Inflammatory macrophage treated with lipopolysaccharide for 4 hours (primary cell): ENCODE measurements at regions not wholly inside any gene's neighbourhood (a gene's known extent, or its start where the extent isn't known, plus 50 kb on each side); places are given as distances from the start of the nearest gene placed in this dataset.

Experiments used
- DNase-seq: peaks from one replicate; pipeline ENCODE4 v3.0.0-alpha.2; 2020

GRCh38 chr12:67798768-67799167 lies 150.2 kb downstream of the DYRK2 start:
- DNase-seq, result no peak

DNA sequence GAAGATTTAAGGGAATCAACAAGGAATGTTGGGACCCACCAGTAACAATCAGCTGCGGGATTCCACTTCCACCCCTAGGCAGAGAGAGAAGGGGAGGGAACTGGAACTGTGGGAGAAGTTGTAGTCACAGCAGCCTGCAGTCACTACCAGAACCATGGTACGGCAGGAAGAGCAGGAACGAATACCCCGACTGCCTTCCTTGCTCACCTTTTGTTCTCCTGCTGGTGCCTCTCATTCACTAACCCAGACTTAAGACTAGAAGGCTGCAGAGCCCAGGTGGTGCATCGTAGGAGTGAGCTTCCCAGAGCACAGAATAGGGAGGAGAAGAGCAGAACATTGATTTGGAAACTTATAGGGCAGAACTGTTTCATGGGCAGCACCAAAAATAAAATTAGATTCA lies 154.2 kb downstream of the DYRK2 start:
- no peak for DNase-seq

- no peak for DNase-seq
These were observed 154.9 kb downstream of the DYRK2 start for GRCh38 chr12:67803278-67803993.

GRCh38 chr12:67804168-67804567 lies 155.6 kb downstream of the DYRK2 start:
- DNase-seq, result peak; percentile 15

GRCh38 chr12:67807814-67808213 lies 159.3 kb downstream of the DYRK2 start:
- no peak for DNase-seq

DNA sequence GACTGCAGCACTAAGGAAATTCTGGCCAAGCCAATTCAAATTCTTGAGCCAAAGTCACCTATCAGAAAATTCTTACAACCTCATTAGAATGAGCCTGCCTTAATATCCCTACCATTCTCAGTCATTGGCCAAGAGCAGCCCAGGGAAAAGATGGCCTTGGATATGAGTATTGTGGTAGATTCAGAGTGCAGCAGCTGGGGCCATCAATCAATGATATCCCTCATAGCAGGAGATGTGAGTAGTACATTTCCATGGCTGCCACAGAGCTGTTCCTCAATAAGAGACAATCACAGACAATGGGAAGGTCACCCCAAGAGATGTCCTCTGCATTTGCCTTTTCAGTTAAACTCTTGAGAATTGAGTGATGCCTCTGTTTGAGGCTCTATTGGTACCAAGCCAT lies 161.6 kb downstream of the DYRK2 start:
- DNase-seq, result no peak

DNA sequence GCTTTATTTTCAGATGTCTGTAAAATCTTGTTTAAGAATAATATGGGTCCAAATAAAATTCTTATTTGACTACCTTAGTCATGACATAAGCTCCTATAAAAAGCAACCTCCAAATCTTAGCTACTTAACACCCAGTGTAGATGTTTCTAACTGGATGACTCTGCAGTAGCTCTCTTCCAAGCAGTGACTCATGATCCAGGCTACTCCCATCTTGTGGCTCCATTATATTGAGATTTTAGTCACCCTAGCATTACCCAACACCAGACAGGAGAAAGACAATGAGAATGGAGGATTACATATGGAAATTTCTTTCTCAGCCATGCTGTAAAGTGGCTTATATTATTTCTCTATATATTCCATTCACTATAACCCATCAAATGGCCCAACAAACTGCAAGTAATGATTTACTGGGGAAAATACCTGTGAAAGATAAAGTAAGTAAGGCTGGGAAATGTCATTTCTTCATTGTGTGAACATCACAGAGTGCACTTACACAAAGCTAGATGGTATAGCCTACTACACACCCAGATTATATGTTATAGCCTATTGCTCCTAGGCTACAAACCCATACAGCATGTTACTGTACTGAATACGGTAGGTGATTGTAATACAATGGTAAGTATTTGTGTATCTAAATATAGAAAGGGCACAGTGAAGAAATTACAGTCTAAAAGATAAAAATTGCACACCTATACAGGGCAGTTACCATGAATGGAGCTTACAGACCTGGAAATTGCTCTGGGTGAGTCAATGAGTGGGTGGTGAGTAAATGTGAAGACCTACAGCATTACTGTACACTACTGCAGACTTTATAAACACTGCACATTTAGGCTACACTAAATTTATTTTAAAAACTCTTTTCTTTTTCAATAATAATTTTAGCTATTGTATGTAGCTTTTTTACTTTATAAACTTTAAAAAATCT lies 163.2 kb downstream of the DYRK2 start:
- no peak for DNase-seq

DNA sequence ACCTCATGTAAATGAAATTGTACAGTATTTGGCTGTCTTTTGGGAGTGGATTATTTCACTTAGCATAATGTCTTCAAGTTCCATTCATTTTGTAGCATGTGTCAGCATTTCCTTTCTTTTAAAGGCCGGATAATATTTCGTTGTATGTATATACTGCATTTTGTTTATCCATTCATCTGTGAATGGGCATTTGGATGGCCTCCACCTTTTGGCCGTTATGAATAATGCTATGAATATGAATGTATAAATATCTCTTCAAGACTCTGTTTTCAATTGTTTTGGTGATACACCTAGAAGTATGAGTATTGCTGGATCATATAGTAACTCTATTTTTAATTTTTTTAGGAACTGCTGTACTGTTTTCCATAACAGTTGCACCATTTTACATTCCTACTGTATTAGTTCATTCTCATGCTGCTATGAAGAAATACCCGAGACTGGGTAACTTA lies 164.9 kb downstream of the DYRK2 start:
- no peak for DNase-seq

GRCh38 chr12:67816269-67816668 lies 167.7 kb downstream of the DYRK2 start:
- no peak for DNase-seq

DNA sequence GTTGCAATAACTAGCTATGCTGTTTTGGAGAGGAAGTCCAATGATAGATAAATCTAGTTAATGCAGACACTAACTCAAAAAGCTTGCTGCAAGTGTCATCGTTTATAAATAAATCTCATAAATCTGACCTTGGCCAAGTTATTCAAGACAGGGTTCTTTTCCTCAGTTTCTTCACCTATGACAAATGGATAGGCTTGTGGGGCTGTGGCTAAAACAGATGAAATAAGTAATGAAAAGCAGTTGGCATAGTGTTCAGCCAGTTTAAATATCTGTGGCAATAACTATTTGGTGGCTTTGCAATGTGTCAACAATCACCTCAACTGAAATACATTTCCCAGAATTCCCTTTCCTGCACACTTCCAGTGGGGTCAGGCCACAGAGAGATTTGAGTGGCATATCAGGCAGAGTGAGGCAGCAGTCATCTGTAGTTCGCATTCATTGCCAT lies 169.9 kb downstream of the DYRK2 start:
- DNase-seq, result no peak

- no peak for DNase-seq
These were observed 169.3 kb upstream of the IFNG-AS1 start for GRCh38 chr12:67819902-67820301.

GRCh38 chr12:67820694-67821093 lies 168.6 kb upstream of the IFNG-AS1 start:
- DNase-seq, result no peak

DNA sequence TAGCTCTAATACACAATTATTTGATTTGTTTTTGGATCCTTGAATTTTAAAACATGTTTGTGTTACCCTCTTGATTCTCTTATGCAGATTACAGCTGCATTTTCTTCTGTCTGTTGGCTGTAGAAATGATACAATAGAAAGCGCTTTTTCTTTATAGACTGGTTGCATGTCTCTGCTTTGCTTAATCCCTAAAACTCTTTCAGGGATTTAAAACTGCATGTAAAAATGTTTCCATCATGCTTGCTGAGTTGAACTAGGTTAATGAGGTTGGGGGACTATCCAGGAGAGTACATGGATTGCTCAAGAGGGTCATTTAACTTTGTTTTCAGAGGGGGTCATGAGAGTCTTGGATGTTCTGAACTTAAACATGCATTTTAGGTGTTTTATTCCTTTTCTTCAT lies 166.4 kb upstream of the IFNG-AS1 start:
- DNase-seq, result no peak

DNA sequence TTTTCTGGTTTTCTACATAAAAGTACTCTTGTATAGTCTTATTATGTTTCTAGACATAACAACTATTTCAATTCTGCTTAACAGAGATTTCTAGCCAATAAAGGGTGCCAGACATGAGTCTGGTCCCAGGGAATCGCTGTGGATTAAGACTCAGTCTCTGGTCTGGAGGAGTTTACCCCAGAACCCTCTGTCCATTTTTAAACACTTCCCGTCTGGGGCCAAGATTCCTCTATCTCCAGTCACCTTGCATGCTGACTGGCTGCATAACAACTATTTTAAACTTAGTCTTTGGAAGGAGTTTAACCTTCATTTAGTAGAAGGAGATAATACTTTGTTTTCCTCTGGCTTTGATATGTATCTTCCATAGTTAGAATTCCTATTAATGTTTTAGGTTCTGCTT lies 163.1 kb upstream of the IFNG-AS1 start:
- no peak for DNase-seq

- DNase-seq, result no peak
These were observed 162.1 kb upstream of the IFNG-AS1 start for GRCh38 chr12:67826946-67827720.

- DNase-seq, result peak; percentile 62
These were observed 161.3 kb upstream of the IFNG-AS1 start for GRCh38 chr12:67827820-67828383.

DNA sequence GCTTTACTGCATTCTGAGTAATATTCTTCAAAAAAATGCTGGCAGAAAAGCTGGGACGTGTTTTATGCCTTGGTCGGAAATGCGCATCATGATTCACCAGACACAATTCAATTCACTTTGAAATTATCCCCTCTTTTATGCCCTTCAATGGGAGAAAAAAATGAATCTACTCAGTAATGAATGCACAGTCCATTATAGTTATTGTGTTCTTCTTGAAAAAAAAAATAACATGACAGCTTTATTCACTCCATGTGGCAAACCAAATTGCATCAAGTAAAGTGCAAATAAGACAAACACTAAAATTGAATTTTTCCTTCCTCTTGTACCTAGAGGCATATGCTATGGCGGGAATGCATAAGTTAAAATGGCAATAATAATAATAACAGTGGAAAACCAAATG lies 159.4 kb upstream of the IFNG-AS1 start:
- no peak for DNase-seq

DNA sequence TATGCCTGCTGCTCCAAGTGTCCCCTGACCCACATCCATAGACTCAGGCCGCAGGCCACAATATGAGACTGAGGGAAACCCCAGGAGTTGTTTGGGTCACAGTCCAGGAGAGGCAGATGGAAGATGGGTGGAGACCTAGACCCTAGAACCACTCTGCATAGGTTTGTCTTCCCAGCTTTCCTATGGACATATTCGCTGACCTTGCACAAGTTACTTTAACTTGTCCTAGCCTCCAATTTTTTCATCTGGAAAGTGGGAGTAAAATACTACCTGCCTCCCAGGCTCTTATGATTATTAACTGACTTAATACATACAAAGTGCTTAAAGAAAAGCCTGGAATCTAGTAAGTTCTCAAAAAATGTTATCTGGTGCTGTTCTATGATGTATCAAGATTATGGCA lies 157.1 kb upstream of the IFNG-AS1 start:
- DNase-seq, result no peak

DNA sequence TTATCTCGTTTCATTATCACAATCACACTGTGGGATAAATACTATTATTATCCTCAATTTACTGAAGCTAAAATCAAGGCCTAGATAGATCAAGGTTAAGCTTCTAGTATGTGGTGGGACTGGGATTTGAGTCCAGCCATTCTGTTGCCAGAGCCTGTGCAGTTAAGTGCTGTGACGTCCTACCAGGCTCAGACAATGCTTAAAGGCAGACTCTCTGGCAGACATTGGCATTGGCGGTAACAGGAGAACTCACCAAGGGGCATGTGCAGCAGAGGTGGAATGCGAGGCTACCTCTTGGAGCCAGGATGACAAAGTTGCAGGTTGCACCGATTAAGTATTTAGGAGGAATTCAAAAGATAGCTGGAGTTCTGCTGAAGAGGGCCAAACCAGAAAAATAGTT lies 155.6 kb upstream of the IFNG-AS1 start:
- no peak for DNase-seq

- DNase-seq, result no peak
These were observed 151.4 kb upstream of the IFNG-AS1 start for GRCh38 chr12:67837876-67838275.

DNA sequence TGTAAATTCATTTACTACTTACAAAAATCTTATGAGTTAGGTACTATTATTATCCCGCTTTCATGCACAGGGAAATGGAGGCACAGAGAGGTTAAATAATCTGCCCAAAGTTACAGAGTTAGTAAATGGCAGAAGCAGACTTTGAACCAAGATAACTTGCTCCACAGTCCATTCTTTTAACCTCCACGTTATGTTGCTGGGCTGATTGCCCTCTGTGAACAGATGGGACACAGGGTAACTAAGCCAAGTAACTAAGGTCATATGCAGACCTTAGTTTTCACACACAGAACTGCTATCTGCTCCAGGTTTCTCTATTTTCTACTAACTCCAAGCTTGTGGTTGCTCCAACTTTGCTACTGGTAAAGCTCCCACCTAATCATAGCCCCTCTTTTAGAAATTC lies 147.1 kb upstream of the IFNG-AS1 start:
- no peak for DNase-seq

DNA sequence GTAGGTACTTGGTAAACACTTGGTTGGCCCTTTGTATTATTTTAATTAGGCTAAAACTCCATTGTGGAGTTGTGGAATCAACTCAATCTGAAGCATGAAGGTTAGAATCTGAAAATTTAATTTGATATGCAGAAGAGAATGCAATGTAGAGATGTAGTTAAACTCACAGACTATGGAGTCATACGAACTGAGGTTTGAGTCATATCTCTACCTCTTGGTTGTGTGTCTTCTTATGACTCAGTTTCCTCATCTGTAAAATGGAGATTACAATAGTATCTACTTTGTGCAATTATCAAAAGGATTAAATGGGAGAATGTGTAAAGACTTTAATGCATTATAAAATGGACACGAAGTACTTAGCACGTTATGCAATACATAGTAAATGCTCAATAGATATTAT lies 146.0 kb upstream of the IFNG-AS1 start:
- DNase-seq, result no peak

GRCh38 chr12:67852701-67853100 lies 136.5 kb upstream of the IFNG-AS1 start:
- DNase-seq, result no peak
